ENCODE measurements at regions not wholly inside any gene's neighbourhood (a gene's known extent, or its start where the extent isn't known, plus 50 kb on each side); places are given as distances from the start of the nearest gene placed in this dataset.
"Not testable (repeated sequence)": the region's sequence is repeated elsewhere in the genome, so short reads cannot be mapped to it uniquely, and the experiment has no call there.

DNA sequence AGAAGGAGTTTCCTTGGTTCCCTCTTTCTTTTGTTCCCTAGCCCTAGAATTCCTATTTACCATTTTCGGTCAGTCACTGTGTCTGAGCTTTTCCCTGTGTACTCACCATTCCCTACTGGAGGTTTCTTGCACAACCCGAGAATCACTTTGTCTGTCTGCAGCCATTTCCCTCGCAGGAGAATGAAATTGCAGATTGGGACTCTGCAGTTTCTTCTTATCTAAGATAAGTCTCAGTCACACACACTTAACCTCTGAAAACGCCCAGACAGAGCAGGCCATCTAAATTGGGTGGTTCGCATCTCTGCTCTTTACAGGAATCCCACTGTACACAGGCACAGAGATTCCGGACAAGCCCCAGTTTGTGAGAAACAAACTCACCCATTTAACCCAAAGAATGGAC is 58.6 kb upstream of the CNTNAP2 start:
- Mint-ChIP-seq H3K27ac (no peak overlapping the region), H3K4me1 (ENCODE audit: low read depth) (no peaks in the 10 kb centered on the region), H3K9me3 (peaks cover 6% of the 10 kb centered on the region), H3K27me3 (ENCODE audit: insufficient read depth) (no peaks in the 10 kb centered on the region), H3K36me3 (ENCODE audit: low read depth) (no peaks in the 10 kb centered on the region), H3K4me3 (no peak overlapping the region)
- intact Hi-C loops (cut with micrococcal nuclease): no loop called here
- DNase-seq (ENCODE audit: low spot score): no peak

DNA sequence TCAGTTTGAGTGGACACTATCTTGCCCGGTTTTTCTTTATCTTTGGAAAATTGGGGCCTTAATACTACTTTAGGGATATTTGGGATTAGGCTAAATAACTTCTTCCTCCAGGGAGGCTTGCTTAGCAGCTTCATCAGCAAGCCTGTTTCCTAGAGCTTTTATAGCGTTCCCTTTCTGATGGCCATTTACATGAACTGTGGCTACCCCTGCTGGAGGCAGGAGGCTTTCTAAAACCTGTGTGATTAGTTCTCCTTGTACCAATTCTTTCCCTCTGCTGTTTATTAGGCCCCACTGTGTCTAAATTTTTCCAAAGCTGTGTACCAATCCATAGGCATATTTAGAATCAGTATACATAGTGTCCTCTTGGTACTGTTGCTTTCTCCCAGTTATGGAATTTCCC is 61.7 kb upstream of the CNTNAP2 start:
- Mint-ChIP-seq H3K27me3 (ENCODE audit: insufficient read depth) (no peaks in the 10 kb centered on the region), H3K36me3 (ENCODE audit: low read depth) (no peaks in the 10 kb centered on the region), H3K9me3 (peaks cover 6% of the 10 kb centered on the region), H3K4me1 (ENCODE audit: low read depth) (no peaks in the 10 kb centered on the region), H3K27ac (no peak overlapping the region), H3K4me3 (no peak overlapping the region)
- DNase-seq (ENCODE audit: low spot score): no peak
- intact Hi-C loops (cut with micrococcal nuclease): no loop called here

DNA sequence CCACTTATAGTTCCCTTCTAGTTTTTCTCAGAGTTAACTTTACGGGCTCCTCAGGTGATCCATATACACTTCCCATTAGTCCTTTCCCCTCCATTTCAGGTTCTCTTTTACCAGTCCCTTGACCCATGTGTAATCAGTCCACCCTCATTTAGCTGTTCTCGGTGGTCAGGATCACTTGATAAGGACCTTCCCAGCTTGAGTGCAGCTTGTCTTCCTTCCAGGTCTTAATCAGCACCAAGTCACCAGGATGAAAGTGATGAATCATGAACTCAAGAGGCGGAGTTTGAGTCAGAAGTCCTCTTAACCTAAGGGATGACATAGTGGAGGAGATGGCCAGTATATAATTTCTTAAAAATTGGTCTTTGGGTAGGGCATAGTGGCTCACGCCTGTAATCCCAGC is 63.1 kb upstream of the CNTNAP2 start:
- Mint-ChIP-seq H3K9me3 (peaks cover 10% of the 10 kb centered on the region), H3K36me3 (ENCODE audit: low read depth) (no peaks in the 10 kb centered on the region), H3K27ac (no peak overlapping the region), H3K27me3 (ENCODE audit: insufficient read depth) (no peaks in the 10 kb centered on the region), H3K4me1 (ENCODE audit: low read depth) (no peaks in the 10 kb centered on the region), H3K4me3 (no peak overlapping the region)
- DNase-seq (ENCODE audit: low spot score): no peak
- intact Hi-C loops (cut with micrococcal nuclease): no loop called here

DNA sequence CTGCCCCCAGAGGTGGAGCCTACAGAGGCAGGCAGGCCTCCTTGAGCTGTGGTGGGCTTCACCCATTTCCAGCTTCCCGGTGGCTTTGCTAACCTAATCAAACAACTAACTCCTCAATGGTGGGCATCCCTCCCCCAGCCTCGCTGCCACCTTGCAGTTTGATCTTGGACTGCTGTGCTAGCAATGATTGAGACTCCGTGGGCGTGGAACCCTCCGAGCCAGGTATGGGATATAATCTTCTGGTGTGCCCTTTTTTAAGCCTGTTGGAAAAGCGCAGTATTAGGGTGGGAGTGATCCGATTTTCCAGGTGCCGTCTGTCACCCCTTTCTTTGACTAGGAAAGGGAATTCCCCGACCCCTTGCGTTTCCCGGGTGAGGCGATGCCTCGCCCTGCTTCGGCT is 73.3 kb upstream of the CNTNAP2 start:
- H3K36me3 Mint-ChIP-seq (ENCODE audit: low read depth); H3K27me3 Mint-ChIP-seq (ENCODE audit: insufficient read depth); DNase-seq (ENCODE audit: low spot score); H3K4me3 Mint-ChIP-seq; H3K27ac Mint-ChIP-seq; H3K4me1 Mint-ChIP-seq (ENCODE audit: low read depth); intact Hi-C loops (cut with micrococcal nuclease): not testable (repeated sequence)
- H3K9me3 Mint-ChIP-seq: peaks cover 19% of the 10 kb centered on the region

DNA sequence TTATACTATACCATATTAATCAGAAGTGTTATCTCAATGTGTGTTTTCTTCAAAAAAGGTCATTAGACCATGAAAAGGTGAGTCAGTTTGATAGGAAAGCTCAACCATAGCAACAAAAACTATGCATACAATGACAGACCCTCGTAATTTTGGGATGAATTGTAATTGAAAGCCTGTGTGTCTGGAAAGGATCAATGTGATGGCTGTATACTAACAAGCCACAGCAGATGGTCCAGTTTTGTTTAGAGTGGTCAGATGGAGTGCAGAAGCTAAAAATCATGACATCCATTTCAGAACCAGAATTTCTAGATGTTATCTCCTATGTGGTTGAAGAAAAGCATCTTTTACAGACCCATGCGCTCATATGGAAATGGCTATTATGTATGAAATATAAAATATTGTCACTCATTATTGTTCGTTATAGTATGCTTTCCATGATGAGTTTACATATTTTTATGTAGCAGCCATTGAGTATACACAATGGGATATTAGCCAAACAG is 88.3 kb upstream of the CNTNAP2 start:
- Mint-ChIP-seq H3K36me3 (ENCODE audit: low read depth) (no peaks in the 10 kb centered on the region), H3K4me1 (ENCODE audit: low read depth) (no peaks in the 10 kb centered on the region), H3K27ac (no peak overlapping the region), H3K9me3 (peaks cover 21% of the 10 kb centered on the region), H3K4me3 (no peak overlapping the region), H3K27me3 (ENCODE audit: insufficient read depth) (no peaks in the 10 kb centered on the region)
- intact Hi-C loops (cut with micrococcal nuclease): no loop called here
- DNase-seq (ENCODE audit: low spot score): no peak

DNA sequence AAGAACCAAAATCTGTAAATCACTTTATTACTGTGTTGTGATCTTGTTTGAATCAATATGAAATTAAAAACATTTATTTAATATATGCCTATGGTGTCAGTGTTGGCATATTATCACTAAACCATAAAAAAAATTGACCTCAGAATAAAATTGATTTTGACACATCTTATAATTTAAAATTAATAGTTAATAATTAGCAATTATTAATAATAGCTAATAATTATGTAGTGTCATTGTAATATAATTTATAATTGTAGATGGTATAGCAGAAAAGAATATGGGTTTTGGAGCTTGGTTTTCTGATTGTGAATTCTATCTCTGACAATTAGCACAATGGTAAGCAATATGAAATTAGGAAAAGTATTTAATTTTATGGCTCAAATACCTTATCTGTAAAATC is 89.4 kb upstream of the CNTNAP2 start:
- H3K27me3 Mint-ChIP-seq (ENCODE audit: insufficient read depth): no peaks in the 10 kb centered on the region
- no peak overlapping the region for H3K4me3 Mint-ChIP-seq
- no peaks in the 10 kb centered on the region for H3K36me3 Mint-ChIP-seq (ENCODE audit: low read depth)
- H3K9me3 Mint-ChIP-seq: peaks cover 21% of the 10 kb centered on the region
- intact Hi-C loops (cut with micrococcal nuclease): loop anchor here (2.0 kb wide), 1 partner anchor 24 kb away; no protein-coding TSS in a partner anchor
- no peaks in the 10 kb centered on the region for H3K4me1 Mint-ChIP-seq (ENCODE audit: low read depth)
- no peak overlapping the region for H3K27ac Mint-ChIP-seq
- no peak for DNase-seq (ENCODE audit: low spot score)

DNA sequence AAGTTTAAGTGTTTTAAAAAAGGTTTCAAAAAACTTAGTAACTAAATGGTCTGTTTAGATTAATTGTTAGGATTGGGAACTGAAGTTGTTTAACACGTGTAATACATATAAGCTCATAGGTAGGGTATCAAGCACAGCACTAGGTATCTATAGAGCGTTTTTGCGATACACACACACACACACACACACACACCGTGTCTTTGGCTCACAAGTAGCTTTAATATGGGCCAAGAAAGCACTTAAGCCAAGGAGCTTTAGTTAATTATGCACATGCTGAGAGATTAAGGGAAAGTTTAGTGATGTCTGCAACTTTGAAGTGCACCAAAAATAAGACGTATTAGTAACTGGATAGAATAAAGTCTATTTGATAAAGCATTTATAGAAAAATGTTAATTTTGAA is 93.8 kb upstream of the CNTNAP2 start:
- intact Hi-C loops (cut with micrococcal nuclease): no loop called here
- peaks cover 25% of the 10 kb centered on the region for H3K9me3 Mint-ChIP-seq
- H3K36me3 Mint-ChIP-seq (ENCODE audit: low read depth): no peaks in the 10 kb centered on the region
- no peak overlapping the region for H3K4me3 Mint-ChIP-seq
- DNase-seq (ENCODE audit: low spot score): no peak
- H3K27ac Mint-ChIP-seq: no peak overlapping the region
- no peaks in the 10 kb centered on the region for H3K27me3 Mint-ChIP-seq (ENCODE audit: insufficient read depth)
- H3K4me1 Mint-ChIP-seq (ENCODE audit: low read depth): no peaks in the 10 kb centered on the region

DNA sequence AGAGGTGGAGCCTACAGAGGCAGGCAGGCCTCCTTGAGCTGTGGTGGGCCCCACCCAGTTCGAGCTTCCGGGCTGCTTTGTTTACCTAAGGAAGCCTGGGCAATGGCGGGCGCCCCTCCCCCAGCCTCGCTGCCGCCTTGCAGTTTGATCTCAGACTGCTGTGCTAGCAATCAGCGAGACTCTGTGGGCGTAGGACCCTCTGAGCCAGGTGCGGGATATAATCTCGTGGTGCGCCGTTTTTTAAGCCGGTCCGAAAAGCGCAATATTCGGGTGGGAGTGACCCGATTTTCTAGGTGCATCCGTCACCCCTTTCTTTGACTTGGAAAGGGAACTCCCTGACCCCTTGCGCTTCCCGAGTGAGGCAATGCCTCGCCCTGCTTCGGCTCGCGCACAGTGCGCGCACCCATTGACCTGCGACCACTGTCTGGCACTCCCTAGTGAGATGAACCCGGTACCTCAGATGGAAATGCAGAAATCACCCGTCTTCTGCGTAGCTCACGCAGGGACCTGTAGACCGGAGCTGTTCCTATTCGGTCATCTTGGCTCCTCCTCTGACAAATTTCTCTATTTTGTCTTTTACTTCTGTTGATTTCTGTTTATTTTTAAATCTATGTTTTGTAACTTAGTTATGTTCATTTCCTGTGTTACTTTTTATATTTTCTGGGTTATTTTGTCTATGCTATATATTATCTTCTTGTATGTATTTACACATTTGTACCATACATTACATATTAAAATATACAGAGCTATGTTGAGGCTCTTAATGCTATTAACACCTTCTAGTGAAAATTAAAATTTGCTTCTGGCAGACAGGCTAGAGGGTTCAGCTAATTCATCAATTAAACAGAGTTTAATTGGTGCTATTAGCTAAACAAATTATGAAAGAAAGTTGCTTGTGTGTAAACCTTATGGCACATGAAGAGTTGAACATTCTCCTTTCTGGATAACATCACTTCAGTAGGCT is 97.3 kb upstream of the CNTNAP2 start:
- H3K4me1 Mint-ChIP-seq (ENCODE audit: low read depth); H3K27ac Mint-ChIP-seq; H3K9me3 Mint-ChIP-seq; H3K27me3 Mint-ChIP-seq (ENCODE audit: insufficient read depth); DNase-seq (ENCODE audit: low spot score); H3K4me3 Mint-ChIP-seq; H3K36me3 Mint-ChIP-seq (ENCODE audit: low read depth); intact Hi-C loops (cut with micrococcal nuclease): not testable (repeated sequence)

DNA sequence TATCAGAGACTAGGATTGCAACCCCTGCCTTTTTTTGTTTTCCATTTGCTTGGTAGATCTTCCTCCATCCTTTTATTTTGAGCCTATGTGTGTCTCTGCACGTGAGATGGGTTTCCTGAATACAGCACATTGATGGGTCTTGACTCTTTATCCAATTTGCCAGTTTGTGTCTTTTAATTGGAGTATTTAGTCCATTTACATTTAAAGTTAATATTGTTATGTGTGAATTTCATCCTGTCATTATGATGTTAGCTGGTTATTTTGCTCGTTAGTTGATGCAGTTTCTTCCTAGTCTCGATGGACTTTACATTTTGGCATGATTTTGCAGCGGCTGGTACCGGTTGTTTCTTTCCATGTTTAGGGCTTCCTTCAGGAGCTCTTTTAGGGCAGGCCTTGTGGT is 99.2 kb upstream of the CNTNAP2 start:
- H3K27ac Mint-ChIP-seq: not testable (repeated sequence)

DNA sequence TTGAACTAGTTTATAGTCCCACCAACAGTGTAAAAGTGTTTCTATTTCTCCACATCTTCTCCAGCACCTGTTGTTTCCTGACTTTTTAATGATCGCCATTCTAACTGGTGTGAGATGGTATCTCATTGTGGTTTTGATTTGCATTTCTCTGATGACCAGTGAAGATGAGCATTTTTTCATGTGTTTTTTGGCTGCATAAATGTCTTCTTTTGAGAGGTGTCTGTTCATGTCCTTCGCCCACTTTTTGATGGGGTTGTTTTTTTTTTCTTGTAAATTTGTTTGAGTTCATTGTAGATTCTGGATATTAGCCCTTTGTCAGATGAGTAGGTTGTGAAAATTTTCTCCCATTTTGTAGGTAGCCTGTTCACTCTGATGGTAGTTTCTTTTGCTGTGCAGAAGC is 102.4 kb upstream of the CNTNAP2 start:
- H3K4me1 Mint-ChIP-seq (ENCODE audit: low read depth); H3K4me3 Mint-ChIP-seq; DNase-seq (ENCODE audit: low spot score); H3K27ac Mint-ChIP-seq; H3K9me3 Mint-ChIP-seq; intact Hi-C loops (cut with micrococcal nuclease); H3K36me3 Mint-ChIP-seq (ENCODE audit: low read depth); H3K27me3 Mint-ChIP-seq (ENCODE audit: insufficient read depth): not testable (repeated sequence)

More for the DNA sequence above, 99.2 kb upstream of the CNTNAP2 start:
- DNase-seq (ENCODE audit: low spot score); H3K4me3 Mint-ChIP-seq; intact Hi-C loops (cut with micrococcal nuclease); H3K4me1 Mint-ChIP-seq (ENCODE audit: low read depth); H3K36me3 Mint-ChIP-seq (ENCODE audit: low read depth); H3K27me3 Mint-ChIP-seq (ENCODE audit: insufficient read depth); H3K9me3 Mint-ChIP-seq: not testable (repeated sequence)

DNA sequence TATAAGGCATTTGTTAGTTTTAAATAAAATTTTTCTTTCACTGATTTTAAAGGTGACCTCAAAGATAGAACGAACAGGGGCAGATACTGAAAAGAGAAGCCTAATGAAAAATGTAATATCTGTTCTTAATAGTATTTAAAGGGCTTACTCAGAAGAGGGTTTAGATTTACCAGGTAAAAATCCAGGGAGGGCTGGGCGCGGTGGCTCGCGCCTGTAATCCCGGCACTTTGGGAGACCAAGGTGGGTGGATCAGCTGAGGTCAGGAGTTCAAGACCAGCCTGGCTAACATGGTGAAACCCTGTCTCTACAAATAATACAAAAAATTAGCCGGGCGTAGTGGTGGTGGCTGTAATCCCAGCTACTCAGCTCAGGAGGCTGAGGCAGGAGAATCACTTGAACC is 108.3 kb upstream of the CNTNAP2 start:
- Mint-ChIP-seq H3K4me1 (ENCODE audit: low read depth) (no peaks in the 10 kb centered on the region), H3K27ac (no peak overlapping the region), H3K4me3 (no peak overlapping the region), H3K27me3 (ENCODE audit: insufficient read depth) (no peaks in the 10 kb centered on the region), H3K36me3 (ENCODE audit: low read depth) (no peaks in the 10 kb centered on the region), H3K9me3 (no peaks in the 10 kb centered on the region)
- intact Hi-C loops (cut with micrococcal nuclease): no loop called here
- DNase-seq (ENCODE audit: low spot score): no peak

DNA sequence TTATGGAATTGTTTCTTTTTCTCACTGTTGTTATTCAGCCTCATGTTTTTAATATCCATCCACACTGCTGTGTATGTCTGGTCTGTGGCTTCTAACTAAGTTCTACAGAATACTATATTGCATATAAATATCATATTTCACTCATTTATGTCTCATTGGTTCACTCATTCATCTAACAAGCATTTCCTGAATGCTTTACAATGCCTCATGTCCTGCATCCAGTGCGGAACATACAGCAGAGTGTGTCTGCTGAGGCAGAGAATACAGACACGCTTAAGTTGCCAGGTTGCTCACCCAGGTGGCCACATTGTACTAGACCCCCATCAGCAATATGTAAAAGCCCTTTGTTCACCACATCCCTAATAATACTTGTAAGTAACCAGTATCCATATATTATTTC is 111.8 kb upstream of the CNTNAP2 start:
- no peaks in the 10 kb centered on the region for H3K36me3 Mint-ChIP-seq (ENCODE audit: low read depth)
- H3K27ac Mint-ChIP-seq: no peak overlapping the region

DNA sequence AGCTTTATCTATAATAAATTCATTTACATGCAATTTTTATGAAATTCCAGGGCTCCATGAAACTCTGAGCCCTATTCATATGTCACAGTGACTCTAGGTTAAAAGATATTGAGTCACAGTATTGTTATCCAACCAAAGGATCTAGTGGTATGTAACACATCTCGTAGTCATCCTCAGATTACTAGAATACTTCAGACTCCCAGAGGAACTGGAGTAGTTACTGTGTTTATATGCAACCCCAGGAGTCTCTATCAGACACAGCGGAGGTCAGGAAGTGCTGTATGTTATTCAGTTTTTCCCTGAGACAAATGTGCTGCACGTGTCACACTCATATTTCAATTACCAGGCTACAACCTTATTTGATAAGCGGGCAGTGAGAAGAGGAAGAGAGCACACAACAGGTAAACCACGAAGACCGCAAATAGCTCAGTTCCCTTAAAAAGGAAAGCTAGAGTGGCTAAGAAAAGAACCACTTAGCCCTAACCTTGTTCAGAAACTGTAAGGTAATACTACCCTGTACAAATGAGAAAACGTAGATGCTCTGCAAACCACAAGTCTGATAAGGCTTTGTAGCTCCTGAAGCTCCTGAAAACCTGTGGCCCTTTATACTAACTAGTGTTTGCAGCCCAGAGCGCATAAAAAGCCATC is 114.0 kb upstream of the CNTNAP2 start:
- Mint-ChIP-seq H3K9me3 (no peaks in the 10 kb centered on the region), H3K36me3 (ENCODE audit: low read depth) (no peaks in the 10 kb centered on the region), H3K27ac (no peak overlapping the region), H3K27me3 (ENCODE audit: insufficient read depth) (no peaks in the 10 kb centered on the region), H3K4me3 (no peak overlapping the region), H3K4me1 (ENCODE audit: low read depth) (no peaks in the 10 kb centered on the region)
- intact Hi-C loops (cut with micrococcal nuclease): loop anchor here (2.0 kb wide), 1 partner anchor 24 kb away; no protein-coding TSS in a partner anchor
- no peak for DNase-seq (ENCODE audit: low spot score)

More for the DNA sequence above, 111.8 kb upstream of the CNTNAP2 start:
- Mint-ChIP-seq H3K27me3 (ENCODE audit: insufficient read depth) (no peaks in the 10 kb centered on the region), H3K9me3 (no peaks in the 10 kb centered on the region), H3K4me3 (no peak overlapping the region), H3K4me1 (ENCODE audit: low read depth) (no peaks in the 10 kb centered on the region)
- no peak for DNase-seq (ENCODE audit: low spot score)
- intact Hi-C loops (cut with micrococcal nuclease): no loop called here

Data from activated T-helper 1 cell treated with anti-CD3 and anti-CD28 coated beads, Interleukin-12 subunit alpha, Interleukin-12 subunit beta, Interleukin-2, Interleukin-4 antibody, amounts not matched to agents 30 ng/mL and 10 ng/mL and 1 ng/mL, durations not matched to agents 14 hours and 24 hours and 36 hours (primary cell).